Central memory CD8-positive, alpha-beta T cell (primary cell): ENCODE measurements at regions not wholly inside any gene's neighbourhood (a gene's known extent, or its start where the extent isn't known, plus 50 kb on each side); places are given as distances from the start of the nearest gene placed in this dataset.

Experiments
- ATAC-seq: fragments of 150-1000 bp; cut with Tn5 transposase; replicated peaks from 2 replicates; pipeline ENCODE4 v1.10.0; 2022; ENCODE audit warnings: mild to moderate bottlenecking, moderate FRiP score, moderate number of reproducible peaks; ENCODE audit not compliant: poor library complexity, severe bottlenecking; ENCODE audit errors: extremely low read depth
- DNase-seq, 2 donors: peaks; one replicate each; pipeline ENCODE4 v3.0.0; 2021; ENCODE audit warnings: low spot score in 2 of 2
- H3K27ac Mint-ChIP-seq: one replicate; pipeline ENCODE4 v1.8.0; 2022; ENCODE audit warnings: low read depth, mild to moderate bottlenecking, moderate library complexity, mixed read lengths
- H3K27me3 Mint-ChIP-seq: one replicate; pipeline ENCODE4 v1.8.0; 2022; ENCODE audit warnings: mixed read lengths
- H3K36me3 Mint-ChIP-seq: one replicate; pipeline ENCODE4 v1.8.0; 2022; ENCODE audit warnings: mild to moderate bottlenecking, moderate library complexity, mixed read lengths; ENCODE audit not compliant: insufficient read depth
- H3K4me1 Mint-ChIP-seq: one replicate; pipeline ENCODE4 v1.8.0; 2022; ENCODE audit warnings: mixed read lengths
- H3K4me3 Mint-ChIP-seq: one replicate; pipeline ENCODE4 v1.8.0; 2022; ENCODE audit warnings: mild to moderate bottlenecking, moderate library complexity, mixed read lengths
- H3K9me3 Mint-ChIP-seq: one replicate; pipeline ENCODE4 v1.8.0; 2022; ENCODE audit warnings: mixed read lengths

DNA sequence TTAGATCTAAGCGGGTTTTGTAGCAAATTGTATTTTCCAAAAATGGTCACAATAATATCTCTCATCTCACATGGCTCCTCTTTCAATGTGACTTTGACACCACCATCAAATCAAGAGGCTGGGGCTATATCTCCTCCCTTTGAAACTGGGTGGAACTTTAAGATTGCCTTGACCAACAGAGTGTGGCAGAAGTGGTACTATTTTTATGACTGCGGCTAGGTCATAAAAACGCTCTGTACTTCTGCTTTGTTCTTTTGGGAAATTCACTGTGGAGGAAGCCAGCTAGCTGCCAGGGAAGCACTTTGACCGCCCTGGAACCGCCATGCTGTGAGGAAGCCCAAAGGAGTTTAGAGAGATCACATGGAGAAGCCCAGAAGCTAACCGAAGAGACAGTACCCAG is 50.7 kb upstream of the ACOT11 start:
- no peaks in the 10 kb centered on the region for H3K36me3 Mint-ChIP-seq
- no peak overlapping the region for H3K27ac Mint-ChIP-seq
- peaks cover 81% of the 10 kb centered on the region for H3K27me3 Mint-ChIP-seq
- no peak overlapping the region for H3K4me3 Mint-ChIP-seq
- ATAC-seq (no peak), DNase-seq (no peak)
- H3K4me1 Mint-ChIP-seq: no peaks in the 10 kb centered on the region
- H3K9me3 Mint-ChIP-seq: no peaks in the 10 kb centered on the region

DNA sequence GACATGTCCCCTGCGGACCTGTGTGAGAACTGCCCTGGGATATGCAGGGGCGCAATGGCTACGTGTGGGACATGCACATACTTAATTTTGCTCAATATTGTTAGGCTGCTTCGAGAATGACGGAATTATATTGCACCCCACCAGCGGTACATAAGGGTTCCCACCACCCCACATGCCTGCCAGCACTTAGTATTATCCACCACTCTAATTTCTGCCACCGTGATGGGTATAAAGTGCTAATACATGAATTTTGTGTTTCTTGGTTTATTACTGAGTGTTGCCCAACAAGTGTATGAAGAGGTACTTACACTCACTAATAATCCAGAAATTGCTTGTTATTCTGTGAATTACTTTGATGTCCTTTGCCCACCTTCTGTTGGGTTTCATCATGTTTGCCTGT is 52.1 kb upstream of the ACOT11 start:
- Mint-ChIP-seq H3K27me3 (peaks cover 74% of the 10 kb centered on the region), H3K27ac (no peak overlapping the region), H3K36me3 (no peaks in the 10 kb centered on the region), H3K4me3 (no peak overlapping the region), H3K9me3 (no peaks in the 10 kb centered on the region), H3K4me1 (no peaks in the 10 kb centered on the region)
- no peak for DNase-seq
- ATAC-seq: no peak

DNA sequence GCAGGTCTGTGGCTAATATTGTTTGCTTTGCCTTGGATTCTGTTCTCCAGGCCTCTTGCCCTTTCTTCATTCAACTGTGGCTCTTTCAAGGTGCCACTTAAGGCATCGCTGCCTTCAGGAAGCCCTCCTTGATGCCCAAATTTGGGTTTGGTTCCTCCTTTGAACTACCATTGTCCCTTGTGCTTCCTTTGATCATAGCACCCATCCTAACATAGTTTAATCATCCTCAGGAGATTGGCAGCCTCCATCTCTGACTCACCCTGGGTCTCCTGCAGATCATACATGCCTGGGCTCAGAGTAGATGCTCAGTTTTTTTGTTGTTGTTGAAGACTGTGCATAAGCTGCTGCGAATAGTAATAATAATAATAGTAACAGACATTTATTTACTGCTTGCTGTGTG is 54.4 kb upstream of the ACOT11 start:
- H3K27me3 Mint-ChIP-seq: peaks cover 66% of the 10 kb centered on the region
- no peak overlapping the region for H3K4me3 Mint-ChIP-seq
- peaks cover 5% of the 10 kb centered on the region for H3K4me1 Mint-ChIP-seq
- no peak for DNase-seq
- H3K9me3 Mint-ChIP-seq: no peaks in the 10 kb centered on the region
- peaks cover 3% of the 10 kb centered on the region for H3K36me3 Mint-ChIP-seq
- H3K27ac Mint-ChIP-seq: no peak overlapping the region
- no peak for ATAC-seq

DNA sequence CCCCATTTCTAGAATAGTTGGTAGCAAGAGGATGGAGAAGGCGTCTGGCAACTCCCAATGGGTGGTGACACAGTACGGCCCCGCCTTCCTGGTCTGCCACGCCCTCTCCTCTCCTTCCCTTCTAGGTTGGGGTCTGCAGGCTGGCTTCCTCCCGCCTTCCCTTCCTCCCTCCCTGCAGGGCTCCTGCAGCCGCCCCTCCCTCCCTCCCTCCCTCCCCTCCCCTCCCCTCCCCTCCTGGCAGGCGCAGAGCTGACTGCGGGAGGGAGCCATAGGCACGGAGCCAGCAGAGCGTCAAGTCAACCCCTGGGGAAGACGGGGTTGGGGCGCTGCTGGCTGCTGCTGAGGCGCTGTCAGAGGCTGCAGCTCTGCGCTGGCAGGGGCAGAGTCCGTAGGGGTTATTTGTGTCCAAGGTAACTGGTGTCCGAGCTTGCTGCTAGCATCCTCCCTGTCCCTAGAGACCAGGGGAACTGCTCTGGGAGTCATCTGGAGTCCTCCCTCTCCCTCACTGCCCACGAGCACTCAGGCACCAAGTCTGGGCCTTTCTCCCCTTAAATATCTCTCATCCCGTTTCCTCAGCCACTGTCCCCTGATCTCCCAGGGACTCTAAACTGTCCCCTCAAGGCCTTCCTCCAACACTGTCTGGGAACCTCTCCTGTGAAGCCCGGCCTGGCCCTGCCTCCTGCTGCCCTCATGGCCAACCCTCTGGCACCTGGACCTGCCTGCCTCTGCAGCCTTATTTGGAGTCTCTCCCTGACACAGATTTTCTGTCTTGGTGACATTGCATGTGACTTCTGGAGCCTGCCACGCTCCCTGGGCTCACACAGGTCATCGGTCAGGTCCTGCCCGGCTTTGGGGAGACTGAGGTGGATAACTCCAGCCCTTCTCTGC is 57.4 kb upstream of the ACOT11 start:
- DNase-seq (no peak), ATAC-seq (no peak)
- H3K27ac Mint-ChIP-seq: no peak overlapping the region
- H3K9me3 Mint-ChIP-seq: no peaks in the 10 kb centered on the region
- peak overlapping the region; percentile 27 for H3K4me3 Mint-ChIP-seq
- H3K36me3 Mint-ChIP-seq: peaks cover 3% of the 10 kb centered on the region
- H3K4me1 Mint-ChIP-seq: peaks cover 27% of the 10 kb centered on the region
- peaks cover 36% of the 10 kb centered on the region for H3K27me3 Mint-ChIP-seq

DNA sequence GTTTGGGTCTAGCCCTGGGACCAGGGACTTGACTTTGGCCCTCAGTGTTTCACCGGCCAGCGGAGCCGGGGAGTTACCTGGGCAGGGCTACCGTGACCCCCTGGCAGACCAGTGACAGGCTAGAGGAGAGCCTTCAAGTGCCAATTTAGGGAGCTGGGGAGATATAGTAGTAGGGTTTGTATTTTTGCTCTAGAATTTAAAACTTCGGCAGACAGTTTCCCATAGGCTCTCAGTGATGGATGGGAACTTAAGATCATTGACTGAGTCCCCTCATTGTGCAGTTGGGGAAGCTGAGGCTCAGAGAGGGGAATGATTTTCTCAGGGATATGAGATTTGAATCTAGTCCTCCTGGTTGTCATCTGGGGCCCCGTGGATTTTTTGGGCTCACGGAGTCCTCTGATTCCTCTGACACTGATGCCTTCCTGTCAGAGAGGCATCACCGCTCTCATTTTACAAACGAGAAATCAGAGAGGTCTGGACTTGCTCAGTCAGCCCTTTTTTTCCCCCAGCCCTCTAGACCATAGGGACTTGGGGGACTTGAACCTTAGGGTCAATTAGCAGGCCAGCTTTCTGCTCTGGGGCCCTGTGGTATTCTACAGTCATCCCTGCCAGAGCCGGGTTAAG is 58.3 kb upstream of the ACOT11 start:
- H3K27me3 Mint-ChIP-seq: peaks cover 28% of the 10 kb centered on the region
- ATAC-seq (peak; percentile 8), DNase-seq (no peak)
- peaks cover 36% of the 10 kb centered on the region for H3K4me1 Mint-ChIP-seq
- H3K36me3 Mint-ChIP-seq: peaks cover 3% of the 10 kb centered on the region
- no peaks in the 10 kb centered on the region for H3K9me3 Mint-ChIP-seq
- peak overlapping the region; percentile 82 for H3K4me3 Mint-ChIP-seq
- H3K27ac Mint-ChIP-seq: no peak overlapping the region

DNA sequence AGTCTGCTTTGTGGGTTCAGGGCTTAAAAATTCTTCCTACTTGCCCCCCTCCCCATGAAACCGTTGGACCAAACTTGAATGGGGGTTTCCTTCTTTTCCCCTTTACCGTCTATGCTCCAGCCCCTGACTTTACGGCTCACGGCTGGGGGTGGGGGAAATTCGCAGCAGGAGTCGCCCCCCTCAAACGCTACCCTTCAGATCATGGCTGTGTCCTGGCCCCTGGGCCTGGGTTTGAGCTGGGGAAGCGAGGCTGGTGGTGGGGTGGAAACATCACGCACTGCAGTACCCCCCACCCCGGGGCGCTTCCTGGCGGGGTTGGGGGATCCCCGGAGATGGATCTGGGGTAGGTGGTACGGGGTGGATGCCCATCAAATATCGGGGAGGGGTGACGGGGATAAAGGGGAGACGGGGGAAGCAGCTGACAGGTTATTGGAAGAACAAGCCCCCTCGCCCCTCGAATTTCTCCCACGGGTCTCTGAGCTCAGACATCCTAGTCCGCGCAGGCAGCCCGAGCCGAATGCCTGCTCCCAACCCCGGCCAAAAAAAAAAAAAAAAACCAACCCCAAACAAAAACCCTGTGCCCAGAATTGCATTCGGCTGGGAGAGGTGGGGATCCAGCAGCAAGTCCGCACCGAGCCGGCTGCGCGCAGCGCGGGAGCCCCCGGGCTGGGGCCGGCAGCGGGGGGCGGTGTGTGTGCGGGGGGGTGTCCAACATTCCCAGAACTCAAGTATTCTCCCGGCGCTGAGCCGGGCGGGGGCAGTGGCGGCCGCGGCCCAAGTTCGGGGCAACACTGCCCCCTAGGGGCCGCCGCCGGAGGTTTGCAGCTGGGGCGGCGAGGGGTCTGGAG is 59.0 kb upstream of the ACOT11 start:
- H3K27ac Mint-ChIP-seq: peak overlapping the region; percentile 88
- H3K4me1 Mint-ChIP-seq: peaks cover 43% of the 10 kb centered on the region
- H3K9me3 Mint-ChIP-seq: no peaks in the 10 kb centered on the region
- DNase-seq: peak; percentile 52 to 63
- peak; percentile 56 for ATAC-seq
- peaks cover 3% of the 10 kb centered on the region for H3K36me3 Mint-ChIP-seq
- H3K27me3 Mint-ChIP-seq: peaks cover 20% of the 10 kb centered on the region
- peak overlapping the region; percentile 82 for H3K4me3 Mint-ChIP-seq

DNA sequence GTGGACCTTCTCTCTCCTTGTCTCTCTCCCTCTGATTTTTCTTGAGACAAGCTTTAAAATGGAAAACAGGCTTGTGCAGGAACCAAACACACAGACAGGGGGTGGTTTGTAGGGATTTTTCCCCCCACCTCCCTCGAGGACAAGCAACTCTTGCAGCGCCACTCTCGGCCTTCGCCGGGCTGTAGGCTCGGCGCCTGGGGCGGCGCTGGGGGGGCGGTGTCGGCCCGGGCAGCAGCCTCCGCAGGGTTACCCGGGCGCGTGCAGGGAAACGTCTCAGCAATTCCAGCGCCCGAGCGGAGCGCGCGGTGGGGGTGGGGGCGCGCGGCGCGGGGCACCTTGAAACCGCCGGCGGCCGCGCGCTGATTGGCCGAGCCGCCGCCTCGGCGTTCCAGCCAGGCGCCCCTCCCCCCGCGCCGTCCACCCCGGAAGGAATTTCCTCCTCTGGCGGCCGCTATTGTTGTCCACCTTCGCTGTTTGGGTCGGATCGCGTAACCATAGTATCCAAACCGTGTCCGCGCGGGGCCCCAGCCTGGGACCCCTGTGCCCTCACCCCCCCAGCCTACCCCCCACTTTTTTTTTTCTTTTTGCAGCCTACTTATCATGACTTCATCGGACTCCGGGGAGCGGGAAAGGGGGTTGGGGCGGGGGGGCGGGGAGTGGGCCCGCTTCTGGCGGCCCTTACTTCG is 59.8 kb upstream of the ACOT11 start:
- peaks cover 49% of the 10 kb centered on the region for H3K4me1 Mint-ChIP-seq
- H3K27me3 Mint-ChIP-seq: peaks cover 12% of the 10 kb centered on the region
- DNase-seq: peak; percentile 39 to 57

DNA sequence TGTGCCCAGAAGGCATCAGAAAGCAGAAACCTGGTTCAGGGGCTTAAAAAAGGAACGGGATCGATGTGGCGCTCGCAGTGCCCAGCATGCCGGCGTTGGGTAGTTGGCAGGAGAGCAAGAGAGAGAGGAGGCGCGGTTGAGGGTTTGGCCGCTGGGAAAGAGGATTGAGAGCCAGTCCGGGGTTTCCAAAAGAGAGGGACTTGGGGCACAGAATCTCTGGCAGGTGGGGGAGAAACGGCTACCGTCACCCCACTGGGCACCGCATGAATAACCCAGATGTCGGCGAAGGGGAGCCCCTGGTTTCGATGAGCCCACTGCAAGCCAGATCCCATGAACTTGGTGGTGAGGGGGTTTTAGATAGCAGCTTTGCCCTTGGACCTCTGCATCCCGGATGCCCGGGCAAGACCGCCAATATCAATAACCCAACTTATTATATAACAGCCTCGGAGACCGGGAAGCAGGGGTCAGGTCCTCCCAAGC is 60.4 kb upstream of the ACOT11 start:
- Mint-ChIP-seq H3K9me3 (no peaks in the 10 kb centered on the region), H3K27ac (peak overlapping the region; percentile 88), H3K4me1 (peaks cover 49% of the 10 kb centered on the region), H3K36me3 (peaks cover 4% of the 10 kb centered on the region), H3K4me3 (peak overlapping the region; percentile 82), H3K27me3 (peaks cover 9% of the 10 kb centered on the region)
- ATAC-seq (no peak), DNase-seq (no peak)

More for the DNA sequence above, 59.8 kb upstream of the ACOT11 start:
- Mint-ChIP-seq H3K4me3 (peak overlapping the region; percentile 82), H3K36me3 (peaks cover 4% of the 10 kb centered on the region), H3K9me3 (no peaks in the 10 kb centered on the region), H3K27ac (peak overlapping the region; percentile 88)
- ATAC-seq: peak; percentile 56

DNA sequence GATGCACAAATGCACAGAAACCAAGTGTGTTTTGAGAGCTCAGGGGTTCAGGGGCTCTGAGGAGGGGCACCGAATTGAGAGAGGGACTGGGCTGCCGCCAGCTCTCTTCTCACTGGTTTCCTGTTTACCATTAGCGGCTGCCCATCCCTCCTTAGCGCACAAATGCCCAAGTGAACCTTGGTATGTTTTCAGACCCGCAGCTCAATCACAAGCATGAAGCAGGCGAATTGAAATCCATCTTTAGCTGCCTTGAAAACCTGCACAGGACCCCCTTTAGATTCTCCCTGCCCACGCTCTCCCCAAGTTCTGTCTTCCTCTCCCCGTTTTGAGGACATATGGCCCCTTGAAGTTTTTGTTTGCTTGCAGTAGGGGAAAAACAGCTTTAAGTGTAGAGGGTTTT is 61.1 kb upstream of the ACOT11 start:
- DNase-seq: no peak
- Mint-ChIP-seq H3K27me3 (peaks cover 9% of the 10 kb centered on the region), H3K36me3 (peaks cover 4% of the 10 kb centered on the region), H3K27ac (peak overlapping the region; percentile 88), H3K9me3 (no peaks in the 10 kb centered on the region), H3K4me1 (peaks cover 51% of the 10 kb centered on the region), H3K4me3 (peak overlapping the region; percentile 82)
- ATAC-seq: no peak

DNA sequence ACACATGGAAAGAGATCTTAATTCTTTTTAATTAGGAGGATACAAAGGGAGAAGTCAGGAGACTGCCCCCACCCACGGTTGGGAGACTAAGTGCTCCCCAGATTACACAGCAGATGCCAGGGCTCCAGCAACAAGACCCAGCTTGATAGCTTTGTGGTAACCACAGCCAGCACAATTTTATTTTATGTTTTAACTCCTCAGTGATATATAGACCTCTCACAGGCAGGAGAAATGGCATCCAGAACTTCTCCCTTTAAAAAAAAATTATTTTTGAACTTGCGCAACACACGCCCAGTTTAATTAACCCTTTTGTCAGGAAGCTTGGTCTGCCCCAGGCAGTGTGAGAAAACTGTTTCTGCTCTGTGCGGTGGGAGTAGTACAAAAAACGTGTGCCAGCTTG is 62.6 kb upstream of the ACOT11 start:
- no peak for ATAC-seq
- Mint-ChIP-seq H3K36me3 (peaks cover 4% of the 10 kb centered on the region), H3K9me3 (no peaks in the 10 kb centered on the region), H3K27me3 (no peaks in the 10 kb centered on the region), H3K4me3 (no peak overlapping the region), H3K27ac (peak overlapping the region; percentile 80), H3K4me1 (peaks cover 66% of the 10 kb centered on the region)
- no peak for DNase-seq

DNA sequence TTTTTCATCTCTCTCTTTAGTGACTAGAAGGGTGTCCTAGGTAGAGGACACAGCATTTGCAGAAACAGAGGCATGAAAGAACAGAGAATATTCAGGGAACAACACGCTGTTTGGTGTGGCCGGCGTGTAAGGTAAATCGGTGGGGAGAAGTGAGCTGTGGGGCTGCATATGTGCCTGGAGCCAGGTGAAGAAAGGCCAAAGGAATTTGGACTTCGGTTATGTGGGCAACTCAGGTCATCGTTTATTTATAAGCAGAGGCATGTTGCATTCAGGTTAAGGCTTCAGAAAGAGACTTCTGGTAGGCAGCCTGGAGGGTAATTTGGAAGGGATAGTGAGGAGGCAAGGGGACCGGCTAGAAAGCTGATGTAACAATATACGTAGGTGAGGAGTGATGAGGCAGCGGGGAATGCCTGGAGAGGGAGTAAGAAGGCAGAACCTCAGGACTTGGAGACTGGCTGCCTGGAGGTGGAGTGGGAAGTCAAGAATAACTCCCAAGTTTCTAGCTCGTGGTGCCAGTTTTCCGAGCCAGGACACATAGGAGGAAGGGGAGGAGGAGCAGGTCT is 64.1 kb upstream of the ACOT11 start:
- ATAC-seq (no peak), DNase-seq (no peak)
- H3K9me3 Mint-ChIP-seq: no peaks in the 10 kb centered on the region
- peaks cover 73% of the 10 kb centered on the region for H3K4me1 Mint-ChIP-seq
- H3K27ac Mint-ChIP-seq: no peak overlapping the region
- no peaks in the 10 kb centered on the region for H3K27me3 Mint-ChIP-seq
- H3K36me3 Mint-ChIP-seq: peaks cover 4% of the 10 kb centered on the region
- H3K4me3 Mint-ChIP-seq: no peak overlapping the region
